GM04503 (cell line): ENCODE measurements at regions not wholly inside any gene's neighbourhood (a gene's known extent, or its start where the extent isn't known, plus 50 kb on each side); places are given as distances from the start of the nearest gene placed in this dataset.
A peak's percentile ranks its signal among the peaks of the same experiment; 100 is the strongest.
"Not testable (repeated sequence)": the region's sequence is repeated elsewhere in the genome, so short reads cannot be mapped to it uniquely, and the experiment has no call there.

Experiments used
- DNase-seq: peaks from one replicate; pipeline ENCODE4 v3.0.0-alpha.2; 2012; ENCODE audit warnings: low read depth

DNA sequence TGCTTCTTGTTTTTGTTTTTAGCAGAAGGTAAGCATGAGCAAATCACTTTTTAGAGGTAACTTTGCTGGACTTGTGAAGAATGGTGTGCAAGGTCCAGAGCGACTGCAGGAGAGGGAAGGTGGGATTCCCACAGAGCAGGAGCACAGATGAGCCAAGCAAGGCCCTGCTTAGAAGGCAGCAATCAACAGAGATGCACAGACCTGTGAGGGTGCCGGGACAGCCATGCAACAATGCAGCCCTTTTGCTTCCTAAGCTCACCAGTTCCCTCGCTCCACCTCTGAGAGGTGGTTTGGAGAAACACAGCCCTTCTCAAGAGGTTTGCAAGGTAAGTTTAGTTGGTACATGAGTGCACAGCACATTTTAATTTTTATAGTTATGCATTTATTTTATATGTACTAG lies 85.1 kb upstream of the FBXO28 start:
- DNase-seq, result not testable (repeated sequence)

DNA sequence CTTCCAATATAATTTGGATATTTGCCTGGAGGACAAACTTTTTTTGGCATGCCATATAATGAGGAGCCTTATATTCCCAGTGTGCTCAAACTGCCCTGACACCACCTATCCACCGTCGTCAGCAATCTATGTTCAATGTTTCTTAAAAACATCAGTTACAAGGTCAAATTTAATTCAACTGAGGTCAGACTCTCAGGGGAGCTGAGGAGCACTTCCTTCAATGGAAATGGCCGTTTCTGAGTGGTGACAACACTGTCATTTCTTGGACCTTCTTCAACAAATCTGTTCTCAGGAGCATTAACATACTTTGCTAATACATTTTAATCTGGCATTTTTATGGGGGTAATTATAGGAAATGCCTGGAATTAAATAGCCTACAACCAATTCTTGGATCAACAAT lies 90.8 kb upstream of the FBXO28 start:
- not testable (repeated sequence) for DNase-seq

DNA sequence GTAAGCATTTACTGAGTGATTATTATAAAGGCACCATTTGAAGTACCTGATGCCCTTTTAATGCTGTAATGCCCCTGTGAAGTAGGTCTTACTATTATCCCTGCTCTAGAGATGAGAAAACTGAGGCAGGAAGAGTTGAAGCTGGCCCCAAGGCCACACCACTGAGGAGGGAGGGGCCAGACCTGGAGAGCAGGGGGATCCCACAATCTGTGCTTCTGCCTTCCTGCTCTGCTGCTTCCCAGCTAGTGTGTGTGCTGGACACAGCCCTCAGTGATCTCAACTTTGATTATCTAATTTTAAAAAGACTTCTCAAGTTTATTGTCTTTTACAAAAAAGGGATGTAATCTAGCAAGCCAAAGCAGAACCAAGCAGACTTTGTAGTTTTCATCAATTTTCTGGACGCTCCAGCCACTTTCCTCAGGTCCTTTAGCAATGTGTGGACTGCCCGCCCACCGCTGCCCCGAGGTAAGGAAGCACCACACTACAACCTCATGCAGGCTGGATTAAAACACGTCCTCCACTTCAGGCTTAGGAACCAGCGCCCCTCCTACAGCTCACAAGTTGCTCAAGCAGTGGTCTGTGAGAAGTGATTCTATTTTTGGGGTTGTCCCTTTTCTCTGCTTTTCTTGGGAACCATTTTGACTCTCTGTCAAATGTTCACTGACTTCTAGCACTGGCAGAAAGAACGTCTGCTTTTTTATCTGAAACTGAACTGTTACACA lies 91.5 kb upstream of the FBXO28 start:
- not testable (repeated sequence) for DNase-seq

DNA sequence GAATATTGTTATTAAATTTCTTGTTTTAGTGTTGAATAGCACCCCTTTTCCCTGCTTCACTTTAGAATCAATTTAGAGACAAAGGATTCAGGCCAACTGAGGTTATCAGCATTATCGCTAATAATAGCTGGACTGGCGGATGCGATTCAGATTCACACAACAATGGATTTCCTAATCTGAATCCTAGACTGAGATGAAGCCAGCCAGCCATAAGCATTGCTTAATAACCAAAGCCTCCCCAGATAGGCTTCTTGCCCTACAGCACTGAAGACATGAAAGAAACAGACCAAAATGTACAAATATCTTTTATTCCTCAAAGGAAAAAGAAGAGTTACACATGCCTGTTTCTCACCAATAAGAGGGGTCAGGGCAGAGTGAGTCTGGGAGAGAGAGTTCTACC lies 94.0 kb upstream of the FBXO28 start:
- DNase-seq, result not testable (repeated sequence)

DNA sequence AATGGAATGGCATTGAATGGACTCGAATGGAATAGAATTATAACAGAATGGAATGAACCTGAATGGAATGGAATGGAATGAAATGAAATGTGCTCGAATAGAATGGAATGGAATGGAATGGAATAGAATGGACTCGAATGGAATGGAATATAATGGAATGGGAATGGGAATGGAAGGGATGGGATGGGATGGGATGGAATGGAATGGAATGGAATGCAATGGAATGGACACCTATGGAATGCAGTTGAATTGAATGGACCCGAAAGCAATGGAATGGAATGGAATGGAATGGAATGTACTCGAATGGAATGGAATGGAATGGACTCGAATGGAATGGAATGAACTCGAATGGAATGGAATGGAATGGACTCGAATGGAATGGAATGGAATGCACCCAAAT lies 98.1 kb upstream of the FBXO28 start:
- not testable (repeated sequence) for DNase-seq

DNA sequence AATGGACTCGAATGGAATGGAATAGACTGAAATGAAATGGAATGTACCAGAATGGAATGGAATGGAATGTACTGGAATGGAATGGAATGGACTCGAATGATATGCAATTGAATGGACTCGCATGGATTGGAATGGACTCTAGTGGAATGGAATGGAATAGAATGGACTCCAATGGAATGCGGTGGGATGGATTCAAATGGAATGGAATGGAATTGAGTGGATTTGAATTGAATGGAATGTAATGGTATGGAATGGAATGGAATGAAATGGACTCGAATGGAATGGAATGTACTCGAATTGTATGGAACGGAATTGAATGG lies 99.6 kb upstream of the FBXO28 start:
- DNase-seq, result no peak

DNA sequence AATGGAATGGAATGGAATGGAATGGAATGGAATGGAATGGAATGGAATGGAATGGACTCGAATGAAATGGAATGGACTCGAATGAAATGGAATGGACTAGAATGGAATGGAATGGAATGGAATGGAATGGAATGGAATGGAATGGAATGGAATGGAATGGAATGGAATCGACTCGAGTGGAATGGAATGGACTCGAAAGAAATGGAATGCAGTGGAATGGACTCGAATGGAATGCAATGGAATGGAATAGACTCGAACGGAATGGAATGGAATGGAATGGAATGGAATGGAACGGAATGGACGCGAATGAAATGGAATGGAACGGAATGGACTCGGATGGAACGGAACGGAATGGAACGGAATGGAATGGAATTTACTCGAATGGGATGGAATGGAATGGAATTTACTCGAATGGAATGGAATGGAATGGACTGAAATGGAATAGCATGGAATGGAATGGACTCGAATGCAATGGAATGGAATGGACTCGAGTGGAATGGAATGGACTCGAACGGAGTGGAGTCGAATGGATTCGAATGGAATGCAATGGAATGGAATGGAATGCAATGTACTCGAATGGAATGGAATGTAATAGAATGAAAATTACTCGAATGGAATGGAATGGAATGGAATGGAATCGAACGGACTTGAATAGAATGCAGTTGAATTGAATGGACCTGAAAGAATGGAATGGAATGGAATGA lies 100.1 kb upstream of the FBXO28 start:
- not testable (repeated sequence) for DNase-seq

DNA sequence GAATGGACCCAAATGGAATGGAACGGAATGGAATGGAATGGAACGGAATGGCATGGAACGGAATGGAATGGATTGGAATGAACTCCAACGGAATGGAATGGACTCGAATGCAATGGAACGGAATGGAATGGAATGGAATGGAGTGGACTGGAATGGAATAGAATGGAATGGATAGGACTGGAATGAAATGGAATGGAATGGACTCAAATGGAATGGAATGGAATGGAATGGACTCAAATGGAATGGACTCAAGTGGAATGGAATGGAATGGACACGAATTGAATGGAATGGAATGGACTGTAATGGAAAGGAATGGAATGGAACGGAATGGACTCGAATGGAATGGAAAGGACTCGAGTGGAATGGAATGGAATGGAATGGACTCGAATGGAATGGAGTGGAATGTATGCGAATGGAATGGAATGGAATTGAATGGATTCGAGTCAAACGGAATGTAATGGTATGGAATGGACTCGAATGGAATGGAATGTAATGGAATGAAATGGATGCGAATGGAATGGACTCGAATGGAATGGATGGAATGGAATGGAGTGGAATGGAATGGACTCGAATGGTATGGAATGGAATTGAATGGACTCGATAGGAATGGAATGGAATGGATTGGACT lies 101.0 kb upstream of the FBXO28 start:
- DNase-seq, result not testable (repeated sequence)

DNA sequence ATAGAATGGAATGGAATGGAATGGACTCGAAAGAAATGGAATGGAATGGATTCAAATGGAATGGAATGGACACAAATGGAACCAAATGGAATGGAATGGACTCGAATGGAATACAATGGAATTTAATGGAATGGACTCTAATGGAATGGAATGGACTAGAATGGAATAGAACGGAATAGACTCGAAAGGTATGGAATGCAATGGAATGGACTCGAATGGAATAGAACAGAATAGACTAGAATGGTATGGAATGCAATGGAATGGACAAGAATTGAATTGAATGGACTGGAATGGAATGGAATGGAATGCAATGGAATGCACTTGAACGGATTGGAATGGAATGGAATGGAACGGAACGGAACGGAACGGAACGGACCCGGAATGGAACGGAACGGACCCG lies 101.7 kb upstream of the FBXO28 start:
- DNase-seq, result not testable (repeated sequence)

DNA sequence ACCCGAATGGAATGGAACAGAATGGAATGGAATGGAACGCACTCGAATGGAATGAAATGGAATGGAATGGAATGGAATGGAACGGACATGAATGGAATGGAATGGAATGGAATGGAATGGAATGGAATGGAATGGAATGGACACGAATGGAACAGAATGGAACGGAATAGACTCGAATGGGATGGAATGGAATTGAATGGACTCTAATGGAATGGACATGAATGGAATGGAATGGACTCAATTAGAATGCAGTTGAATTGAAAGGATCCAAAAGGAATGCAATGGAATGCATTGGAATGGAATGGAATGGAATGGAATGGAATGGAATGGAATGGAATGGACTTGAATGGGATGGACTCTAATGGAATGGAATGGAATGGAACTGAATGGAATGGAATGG lies 102.2 kb upstream of the FBXO28 start:
- not testable (repeated sequence) for DNase-seq

DNA sequence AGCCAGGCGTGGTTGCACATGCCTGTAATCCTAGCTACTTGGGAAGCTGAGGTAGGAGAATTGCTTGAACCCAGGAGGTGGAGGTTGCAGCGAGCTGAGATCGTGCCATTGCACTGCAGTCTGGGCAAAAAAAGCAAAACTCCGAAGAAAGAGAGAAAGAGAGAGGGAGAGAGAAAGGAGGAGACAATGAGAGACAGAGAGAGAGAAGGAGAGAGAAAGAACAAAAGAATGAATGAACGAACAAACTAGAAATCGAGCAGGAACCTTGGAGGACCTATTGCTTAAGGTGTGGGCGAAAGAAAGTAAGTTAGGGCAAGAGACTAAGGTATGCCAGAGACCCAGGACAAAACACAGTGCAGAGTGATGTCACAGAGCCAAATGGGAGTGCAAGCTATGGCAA lies 102.8 kb upstream of the FBXO28 start:
- DNase-seq, result not testable (repeated sequence)

DNA sequence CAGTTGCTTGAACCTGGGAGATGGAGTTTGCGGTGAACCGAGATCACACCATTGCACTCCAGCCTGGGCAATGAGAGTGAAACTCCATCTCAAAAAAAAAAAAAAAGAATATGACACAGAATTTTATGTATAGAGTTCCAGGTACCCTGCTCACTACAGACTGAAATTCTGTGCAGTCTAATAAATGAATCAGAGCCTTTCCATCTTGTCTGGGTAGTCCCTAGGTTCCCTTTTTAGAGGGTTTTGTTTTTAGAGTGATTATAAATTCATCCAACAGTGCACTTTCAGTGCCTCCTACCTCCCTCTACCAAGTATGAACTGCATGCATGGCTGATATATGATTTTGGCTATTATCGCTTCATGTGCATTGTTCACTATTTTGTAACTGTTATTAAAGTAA lies 107.9 kb upstream of the FBXO28 start:
- DNase-seq, result not testable (repeated sequence)

DNA sequence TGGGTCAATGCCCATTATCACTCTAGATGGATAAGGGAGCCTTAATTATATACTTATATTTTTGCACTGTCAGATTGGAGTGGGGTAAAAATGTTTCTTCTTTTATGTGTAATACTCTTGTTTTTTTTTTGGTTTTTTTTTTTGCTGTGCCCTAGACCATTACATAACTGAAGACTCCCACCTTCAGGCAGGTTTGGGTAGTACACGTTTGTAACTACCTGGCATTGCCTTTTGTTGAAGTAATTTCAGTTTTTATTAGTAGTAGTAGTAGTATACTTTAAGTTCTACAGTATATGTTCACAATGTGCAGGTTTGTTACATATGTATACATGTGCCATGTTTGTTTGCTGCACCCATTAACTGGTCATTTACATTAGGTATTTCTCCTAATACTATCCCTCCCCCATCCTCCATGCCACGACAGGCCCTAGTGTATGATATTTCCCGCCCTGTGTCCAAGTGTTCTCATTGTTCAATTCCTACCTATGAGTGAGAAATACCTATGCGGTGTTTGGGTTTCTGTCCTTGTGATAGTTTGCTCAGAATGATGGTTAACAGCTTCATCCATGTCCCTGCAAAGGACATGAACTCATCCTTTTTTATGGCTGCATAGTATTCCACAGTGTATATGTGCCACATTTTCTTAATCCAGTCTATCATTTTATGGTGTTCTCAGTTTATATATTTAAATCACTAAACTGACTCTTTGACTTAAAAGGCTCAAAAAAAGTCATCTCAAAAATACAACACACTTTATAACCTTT lies 109.2 kb upstream of the FBXO28 start:
- not testable (repeated sequence) for DNase-seq

DNA sequence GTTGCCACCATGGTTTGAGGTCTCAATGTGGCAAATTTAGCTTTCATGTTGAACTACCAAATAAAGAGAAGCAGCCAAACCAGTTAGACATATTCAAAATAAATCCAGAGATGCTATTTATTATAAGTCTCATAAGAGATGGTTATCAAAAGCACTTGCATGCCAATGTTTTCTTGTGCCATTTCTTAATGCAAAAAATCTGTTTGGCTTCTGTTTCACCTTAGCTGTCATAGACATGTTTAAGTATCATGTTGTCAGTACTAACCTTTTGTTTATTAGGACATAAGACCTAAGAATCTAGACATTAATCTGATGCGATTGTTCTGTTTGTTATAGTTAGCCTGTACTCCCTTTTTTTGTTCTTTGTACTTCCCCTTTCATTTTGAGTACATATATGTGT lies 110.0 kb upstream of the FBXO28 start:
- DNase-seq, result not testable (repeated sequence)

DNA sequence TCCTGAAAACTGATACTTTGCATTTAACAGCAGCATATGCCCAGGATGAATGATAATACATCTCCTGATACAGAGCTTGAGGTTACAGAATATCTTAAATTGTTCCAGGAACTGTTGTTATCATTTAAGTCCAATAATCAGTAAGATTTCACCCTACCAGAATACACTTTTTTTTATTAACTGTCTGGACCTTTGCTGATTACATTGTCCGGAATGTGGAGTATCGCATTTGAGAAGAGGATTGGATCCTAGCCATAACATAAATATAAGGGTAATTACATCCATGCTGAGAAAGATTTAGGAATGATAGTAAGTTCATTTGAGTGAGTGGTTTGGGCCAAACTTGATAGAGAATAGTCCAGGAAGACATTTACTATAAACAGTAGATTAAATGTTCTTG lies 112.2 kb upstream of the FBXO28 start:
- DNase-seq, result not testable (repeated sequence)

DNA sequence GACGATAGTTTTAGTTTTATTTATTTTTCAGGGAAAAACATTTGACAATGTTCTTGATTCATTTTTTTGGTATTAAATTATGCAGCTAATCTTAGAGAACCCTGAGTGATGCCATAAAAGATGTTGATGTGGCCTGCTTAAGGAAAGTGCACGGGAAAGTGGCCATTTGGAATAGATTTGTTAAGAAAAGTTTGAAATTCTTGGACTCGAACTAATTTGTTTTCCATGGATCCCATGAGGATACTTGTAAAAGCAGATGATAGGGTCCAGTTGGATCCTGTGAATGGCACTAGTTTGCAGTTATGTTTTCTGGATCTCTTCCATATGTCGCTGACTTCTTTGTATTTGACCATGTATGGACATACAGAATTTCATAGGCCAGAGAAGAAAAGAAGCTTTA lies 114.2 kb upstream of the FBXO28 start:
- DNase-seq, result not testable (repeated sequence)

DNA sequence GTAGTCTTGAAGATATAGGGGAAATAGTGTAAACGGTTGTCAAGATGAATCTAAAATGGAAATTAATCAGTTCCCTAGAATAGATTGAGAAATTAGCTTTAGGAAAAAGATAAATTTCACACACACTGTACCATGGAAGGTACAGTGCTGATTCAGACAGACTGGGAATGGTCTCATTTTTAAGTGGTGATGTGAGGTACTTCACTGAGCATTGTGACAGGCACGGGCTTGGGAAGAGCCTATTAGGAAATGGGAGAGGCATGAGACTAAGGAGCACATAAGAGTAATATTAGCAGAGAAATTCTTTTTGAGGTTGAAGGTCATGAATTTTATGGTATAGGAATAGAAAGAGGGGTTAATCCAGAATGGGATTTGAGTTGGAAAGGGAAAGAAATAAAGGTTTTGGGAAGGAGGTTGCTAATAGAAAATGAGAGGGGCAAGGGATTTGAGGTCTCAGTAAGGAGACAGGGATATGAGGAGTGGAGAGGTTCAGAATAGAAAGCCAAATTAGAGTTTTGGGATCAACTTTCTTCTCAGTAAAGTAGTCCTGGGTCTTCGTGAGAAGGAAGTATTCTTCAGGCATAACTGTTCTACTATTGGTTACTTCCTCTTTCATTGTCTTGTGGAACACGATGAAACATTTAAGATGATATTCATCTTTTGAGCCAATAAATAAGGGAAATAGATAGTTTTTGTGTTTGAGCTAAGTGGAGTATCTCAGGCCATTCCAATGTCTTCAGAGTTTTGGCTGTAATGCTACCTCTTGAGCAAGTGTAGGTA lies 115.0 kb upstream of the FBXO28 start:
- not testable (repeated sequence) for DNase-seq

DNA sequence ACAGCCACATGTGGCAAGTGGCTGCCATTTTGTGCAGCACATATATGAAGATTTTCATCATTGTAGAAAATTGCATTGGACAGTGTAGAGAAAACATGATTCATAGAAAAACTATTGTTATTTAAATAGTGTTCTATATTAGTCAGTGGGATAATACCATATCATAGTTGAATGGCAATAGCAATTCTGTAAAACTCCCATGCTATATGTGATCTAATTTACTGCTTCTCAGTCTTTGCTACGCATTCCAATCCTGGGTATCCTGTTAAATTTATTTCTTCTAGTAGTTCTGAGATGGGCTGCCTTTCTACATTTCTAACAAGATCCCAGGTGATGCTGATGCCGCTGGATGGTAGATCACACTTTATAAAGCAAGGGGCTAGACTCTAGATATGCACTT lies 117.5 kb upstream of the FBXO28 start:
- DNase-seq, result not testable (repeated sequence)

DNA sequence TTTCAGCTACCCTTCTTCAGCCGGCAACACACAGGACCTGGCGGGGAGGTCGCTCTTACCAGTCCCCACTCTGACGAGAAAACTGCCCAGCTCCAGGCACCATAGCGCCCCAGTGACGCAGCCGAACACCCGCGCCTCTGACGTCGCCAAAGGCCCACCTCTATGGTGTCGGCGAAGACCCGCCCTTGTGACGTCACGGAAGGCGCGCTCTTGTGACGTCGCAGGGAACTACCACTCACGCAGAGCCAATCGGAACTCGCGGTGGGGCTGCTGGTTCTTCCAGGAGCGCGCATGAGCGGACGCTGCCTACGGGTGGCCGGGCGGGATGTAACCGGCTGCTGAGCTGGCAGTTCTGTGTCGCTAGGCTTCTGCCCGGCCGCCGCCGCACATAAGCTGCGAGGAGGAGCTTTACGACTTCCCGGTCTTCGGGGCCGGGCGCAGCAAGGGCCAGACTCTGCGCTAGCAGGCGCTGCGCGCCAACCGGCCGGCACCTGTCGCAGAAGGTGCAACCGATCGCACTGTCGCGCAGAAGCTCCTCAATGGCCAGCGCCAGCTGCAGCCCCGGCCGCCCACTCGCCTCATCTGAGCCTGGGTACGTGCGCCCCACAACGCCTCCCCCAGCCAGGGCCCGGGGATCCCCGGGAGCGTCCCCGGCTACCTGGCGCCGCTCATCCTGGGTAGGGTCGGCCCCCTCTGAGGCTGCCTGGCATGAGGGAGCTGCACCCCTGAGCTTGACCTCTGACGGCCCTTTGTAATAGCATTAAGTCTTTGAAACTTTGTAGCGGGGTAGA lies 121.3 kb upstream of the FBXO28 start:
- DNase-seq, result peak; percentile 90

DNA sequence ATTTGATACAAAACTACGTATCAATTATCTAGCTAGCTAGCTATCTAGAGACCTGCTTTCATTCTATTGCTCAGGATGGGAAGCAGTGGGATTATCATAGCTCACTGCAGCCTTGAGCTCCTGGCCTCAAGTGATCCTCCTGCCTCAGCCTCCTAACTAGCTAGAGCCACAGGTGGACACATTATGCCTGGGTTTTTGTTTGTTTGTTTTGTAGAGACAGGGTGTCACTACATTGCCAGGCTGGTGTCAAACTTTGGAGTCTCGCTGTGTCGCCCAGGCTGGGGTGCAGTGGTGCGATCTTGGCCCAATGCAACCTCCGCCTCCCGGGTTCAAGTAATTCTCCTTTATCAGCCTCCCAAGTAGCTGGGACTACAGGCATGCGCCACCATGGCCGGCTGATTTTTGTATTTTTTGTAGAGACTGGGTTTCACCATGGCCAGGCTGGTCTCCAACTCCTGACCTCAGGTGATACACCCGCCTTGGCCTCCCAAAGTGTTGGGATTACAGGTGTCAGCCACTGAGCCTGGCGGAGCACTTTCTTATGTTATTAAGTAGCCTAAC lies 122.5 kb upstream of the FBXO28 start:
- not testable (repeated sequence) for DNase-seq

DNA sequence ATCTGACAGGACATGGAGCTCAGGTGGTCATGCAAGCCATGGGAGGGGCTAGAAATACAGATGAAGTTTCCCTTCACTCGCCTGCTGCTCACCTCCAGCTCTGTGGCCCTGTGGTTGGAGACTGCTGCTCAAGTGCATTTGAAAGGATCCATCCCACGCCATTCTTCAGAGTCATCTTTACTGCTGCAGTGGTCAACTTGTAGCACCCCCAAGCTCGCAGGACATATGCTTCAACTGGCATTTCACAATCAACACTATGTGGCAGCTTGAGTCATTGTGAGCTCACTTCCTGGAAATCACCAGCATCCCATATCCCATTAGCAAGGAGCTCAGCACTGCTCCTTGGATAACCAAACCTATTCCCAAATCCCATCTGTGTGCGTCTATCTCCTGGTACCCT lies 116.2 kb upstream of the TP53BP2 start:
- DNase-seq, result peak; percentile 19
